Loucy (cell line): ENCODE measurements at regions not wholly inside any gene's neighbourhood (a gene's known extent, or its start where the extent isn't known, plus 50 kb on each side); places are given as distances from the start of the nearest gene placed in this dataset.

Experiments used
- H2AFZ ChIP-seq: fragments of 200-600 bp; sonication (generic); 2 replicates; pipeline ENCODE4 v1.6.0; 2016; ENCODE audit warnings: antibody characterized with exemption, mild to moderate bottlenecking, low read length, moderate library complexity
- H3F3A ChIP-seq: fragments of 200-600 bp; 2 replicates; pipeline ENCODE4 v1.6.0; 2016; ENCODE audit warnings: antibody characterized with exemption, low read depth, mild to moderate bottlenecking
- H3K27me3 ChIP-seq: fragments of 200-600 bp; sonication (generic); 2 replicates; pipeline ENCODE4 v1.6.1; 2014; ENCODE audit warnings: low read length, mild to moderate bottlenecking; ENCODE audit not compliant: insufficient read depth, poor library complexity, severe bottlenecking
- H3K36me3 ChIP-seq: fragments of 200-600 bp; sonication (generic); 2 replicates; pipeline ENCODE4 v1.6.1; 2016; ENCODE audit warnings: low read length; ENCODE audit not compliant: insufficient read depth
- H3K4me1 ChIP-seq: fragments of 200-600 bp; sonication (generic); 2 replicates; pipeline ENCODE4 v1.5.1; 2014; ENCODE audit warnings: low read length, mild to moderate bottlenecking; ENCODE audit not compliant: insufficient read depth, poor library complexity, severe bottlenecking
- H3K4me2 ChIP-seq: fragments of 200-600 bp; sonication (generic); 2 replicates; pipeline ENCODE4 v1.6.0; 2014; ENCODE audit warnings: antibody characterized with exemption, low read length, low read depth, mild to moderate bottlenecking; ENCODE audit not compliant: poor library complexity, severe bottlenecking
- H3K4me3 ChIP-seq: fragments of 200-600 bp; sonication (generic); 2 replicates; pipeline ENCODE4 v1.5.1; 2014; ENCODE audit warnings: low read length, mild to moderate bottlenecking, mixed read lengths; ENCODE audit not compliant: poor library complexity, severe bottlenecking
- H3K79me2 ChIP-seq: fragments of 200-600 bp; sonication (generic); 2 replicates; pipeline ENCODE4 v1.6.1; 2014; ENCODE audit warnings: low read length; ENCODE audit not compliant: insufficient read depth
- H3K9ac ChIP-seq: fragments of 200-600 bp; sonication (generic); 2 replicates; pipeline ENCODE4 v1.6.0; 2014; ENCODE audit warnings: mild to moderate bottlenecking, low read depth, low read length, moderate library complexity; ENCODE audit not compliant: poor library complexity, severe bottlenecking
- H3K9me2 ChIP-seq: fragments of 200-600 bp; sonication (generic); replicated peaks from 2 replicates; pipeline ENCODE4 v1.6.1; 2016; ENCODE audit warnings: low read depth, low read length, mixed read lengths
- H3K9me3 ChIP-seq: fragments of 200-600 bp; sonication (generic); 2 replicates; pipeline ENCODE4 v1.6.1; 2014; ENCODE audit warnings: mild to moderate bottlenecking, antibody characterized with exemption, low read length, low read depth; ENCODE audit not compliant: insufficient read depth
- H4K20me1 ChIP-seq: fragments of 200-600 bp; sonication (generic); 2 replicates; pipeline ENCODE4 v1.6.0; 2014; ENCODE audit warnings: antibody characterized with exemption, low read length, mild to moderate bottlenecking; ENCODE audit not compliant: insufficient read depth, poor library complexity, severe bottlenecking
- EZH2phosphoT487 ChIP-seq: fragments of 200-600 bp; IDR thresholded peaks from 2 replicates; pipeline ENCODE4 v1.6.1; 2018; ENCODE audit warnings: antibody characterized with exemption, mild to moderate bottlenecking, moderate library complexity, borderline replicate concordance
- TF ChIP-seq, protein P1 (sequence below): fragments of 200-600 bp; sonication (generic); conservative IDR thresholded peaks from 2 replicates; pipeline ENCODE4 v1.5.1; 2014; ENCODE audit warnings: mild to moderate bottlenecking, antibody characterized with exemption, low read length

DNA sequence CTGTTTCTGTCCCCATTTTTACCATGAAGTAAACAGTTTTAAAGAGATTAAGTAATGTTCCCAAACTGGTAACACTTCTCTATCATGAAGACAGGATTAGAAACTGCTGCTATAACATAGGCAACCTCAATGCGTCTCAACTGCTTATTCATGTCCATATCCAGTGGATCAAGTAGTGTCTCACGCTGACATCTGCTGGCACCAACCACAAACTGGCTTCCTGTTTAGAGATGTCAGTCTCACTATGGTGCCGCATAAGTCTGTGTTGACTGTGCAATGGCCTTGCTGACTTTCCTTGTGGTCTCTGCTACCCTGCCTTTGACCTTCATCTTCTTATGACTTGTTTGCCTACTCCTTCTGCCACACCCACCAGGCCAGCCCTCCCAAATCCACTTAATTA, 369.6 kb upstream of the DPP6 start:
- Histone ChIP-seq H3K9me2 (no peaks in the 10 kb centered on the region), H3K4me2 (no peak overlapping the region), H3K4me3 (no peak overlapping the region), H3F3A (no peaks in the 10 kb centered on the region), H3K9ac (no peak overlapping the region), H3K9me3 (peaks cover 5% of the 10 kb centered on the region; the same call in 1 of the 2 replicates), H3K36me3 (no peaks in the 10 kb centered on the region), H3K4me1 (no peaks in the 10 kb centered on the region), H2AFZ (no peak overlapping the region), H3K79me2 (no peaks in the 10 kb centered on the region), H4K20me1 (no peaks in the 10 kb centered on the region), H3K27me3 (no peaks in the 10 kb centered on the region)
- TF ChIP-seq EZH2phosphoT487 = no peak
- TF ChIP-seq, protein P1, sequence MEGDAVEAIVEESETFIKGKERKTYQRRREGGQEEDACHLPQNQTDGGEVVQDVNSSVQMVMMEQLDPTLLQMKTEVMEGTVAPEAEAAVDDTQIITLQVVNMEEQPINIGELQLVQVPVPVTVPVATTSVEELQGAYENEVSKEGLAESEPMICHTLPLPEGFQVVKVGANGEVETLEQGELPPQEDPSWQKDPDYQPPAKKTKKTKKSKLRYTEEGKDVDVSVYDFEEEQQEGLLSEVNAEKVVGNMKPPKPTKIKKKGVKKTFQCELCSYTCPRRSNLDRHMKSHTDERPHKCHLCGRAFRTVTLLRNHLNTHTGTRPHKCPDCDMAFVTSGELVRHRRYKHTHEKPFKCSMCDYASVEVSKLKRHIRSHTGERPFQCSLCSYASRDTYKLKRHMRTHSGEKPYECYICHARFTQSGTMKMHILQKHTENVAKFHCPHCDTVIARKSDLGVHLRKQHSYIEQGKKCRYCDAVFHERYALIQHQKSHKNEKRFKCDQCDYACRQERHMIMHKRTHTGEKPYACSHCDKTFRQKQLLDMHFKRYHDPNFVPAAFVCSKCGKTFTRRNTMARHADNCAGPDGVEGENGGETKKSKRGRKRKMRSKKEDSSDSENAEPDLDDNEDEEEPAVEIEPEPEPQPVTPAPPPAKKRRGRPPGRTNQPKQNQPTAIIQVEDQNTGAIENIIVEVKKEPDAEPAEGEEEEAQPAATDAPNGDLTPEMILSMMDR = no peak

DNA sequence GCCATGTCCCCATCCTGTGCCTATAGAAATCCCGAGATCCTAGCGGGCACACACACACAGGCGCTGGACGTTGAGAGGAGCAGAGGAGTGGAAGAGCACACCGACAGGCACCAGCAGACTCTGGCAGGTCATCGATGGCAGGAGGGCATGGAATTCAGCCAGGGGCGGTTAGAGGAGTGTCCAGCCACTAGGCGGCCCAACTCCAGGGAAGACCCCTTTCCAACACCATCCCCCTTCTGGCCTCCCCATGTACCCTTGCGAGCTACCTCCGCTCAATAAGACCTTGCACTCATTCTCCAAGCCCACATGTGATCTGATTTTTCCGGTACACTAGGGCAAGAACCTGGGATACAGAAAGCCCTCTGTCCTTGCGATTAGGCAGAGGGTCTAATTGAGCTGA, 356.0 kb upstream of the DPP6 start:
- Histone ChIP-seq H3K9me3 (no peaks in the 10 kb centered on the region; the same call in 1 of the 2 replicates), H3F3A (no peaks in the 10 kb centered on the region), H3K4me1 (no peaks in the 10 kb centered on the region), H4K20me1 (no peaks in the 10 kb centered on the region), H3K4me3 (no peak overlapping the region), H3K79me2 (no peaks in the 10 kb centered on the region), H2AFZ (no peak overlapping the region), H3K27me3 (no peaks in the 10 kb centered on the region), H3K9me2 (no peaks in the 10 kb centered on the region), H3K36me3 (no peaks in the 10 kb centered on the region), H3K4me2 (no peak overlapping the region), H3K9ac (no peak overlapping the region)
- TF ChIP-seq, protein P1 = no peak
- TF ChIP-seq EZH2phosphoT487 = no peak

DNA sequence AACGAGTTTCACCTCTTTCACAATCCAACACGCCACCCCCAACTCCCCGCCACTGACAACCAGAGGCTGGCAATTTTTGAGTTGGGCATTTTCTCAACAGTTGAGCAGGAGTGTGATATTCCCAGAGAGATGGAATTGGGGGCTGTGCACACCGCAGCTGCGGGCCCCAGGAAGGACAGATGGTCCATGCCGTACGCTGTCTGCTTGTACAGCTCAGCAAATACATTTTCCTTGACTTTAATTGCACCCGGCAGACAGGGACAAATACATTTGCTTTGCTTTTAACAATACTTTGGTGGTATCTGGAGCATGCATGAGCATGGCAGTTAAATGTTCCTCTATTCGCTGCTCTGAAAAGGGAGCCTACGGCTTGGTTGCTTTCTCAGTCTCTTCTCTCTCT, 354.2 kb upstream of the DPP6 start:
- H3K4me3 ChIP-seq = no peak overlapping the region
- no peak for TF ChIP-seq EZH2phosphoT487
- TF ChIP-seq, protein P1 = no peak
- no peaks in the 10 kb centered on the region for H3K4me1 ChIP-seq
- no peak overlapping the region for H2AFZ ChIP-seq
- no peaks in the 10 kb centered on the region for H3K27me3 ChIP-seq
- no peaks in the 10 kb centered on the region for H3K79me2 ChIP-seq
- H3K9me3 ChIP-seq = no peaks in the 10 kb centered on the region; the same call in 1 of the 2 replicates
- no peaks in the 10 kb centered on the region for H3K36me3 ChIP-seq
- H3K9ac ChIP-seq = no peak overlapping the region
- H3F3A ChIP-seq = no peaks in the 10 kb centered on the region
- no peak overlapping the region for H3K4me2 ChIP-seq
- H4K20me1 ChIP-seq = no peaks in the 10 kb centered on the region
- H3K9me2 ChIP-seq = no peaks in the 10 kb centered on the region
